HEK293 (cell line): ENCODE measurements at regions not wholly inside any gene's neighbourhood (a gene's known extent, or its start where the extent isn't known, plus 50 kb on each side); places are given as distances from the start of the nearest gene placed in this dataset.

Experiments
- CTCF ChIA-PET: fragments of 350-600 bp; formaldehyde crosslinking; extraction: SDS; loops from one replicate; lab custom pipeline; 2021; ENCODE audit warnings: antibody characterized with exemption; lab: Yijun Ruan, JAX
- POLR2A ChIA-PET: fragments of 300-600 bp; formaldehyde crosslinking; extraction: SDS; loops from one replicate; lab custom pipeline; 2020; ENCODE audit warnings: antibody characterized with exemption, inconsistent platforms; lab: Yijun Ruan, JAX
- H3K27ac ChIP-seq: fragments of 200-500 bp; sonication (Bioruptor generic); 2 replicates; pipeline ENCODE4 v1.5.1; 2014; ENCODE audit warnings: low read depth, low read length, control low read depth, inconsistent platforms; ENCODE audit errors: extremely low read depth
- H3K36me3 ChIP-seq, 2 experiments: fragments of 200-500 bp in 1 of 2; sonication (Bioruptor generic) in 1 of 2; 1 replicate in 1 of 2; 2 replicates in 1 of 2; pipeline ENCODE4 v1.5.1; 2014 to 2017; ENCODE audit warnings: inconsistent platforms in 2 of 2, low read length in 2 of 2; ENCODE audit not compliant: control insufficient read depth in 2 of 2, insufficient read depth in 1 of 2
- H3K4me1 ChIP-seq: fragments of 200-500 bp; sonication (Bioruptor generic); 2 replicates; pipeline ENCODE4 v1.5.1; 2014; ENCODE audit warnings: mild to moderate bottlenecking, low read length, inconsistent platforms; ENCODE audit not compliant: control insufficient read depth, insufficient read depth
- H3K4me3 ChIP-seq: 2 replicates; pipeline ENCODE4 v1.5.1; 2011; ENCODE audit warnings: low read depth, mild to moderate bottlenecking, control low read depth, low read length, moderate library complexity
- H3K9me3 ChIP-seq: fragments of 200-500 bp; sonication (Bioruptor generic); 2 replicates; pipeline ENCODE4 v1.5.1; 2014; ENCODE audit warnings: low read depth, low read length, inconsistent platforms; ENCODE audit not compliant: control insufficient read depth, insufficient read depth
- HOXD13 ChIP-seq: sonication (generic); formaldehyde crosslinking; IDR thresholded peaks from 2 replicates; pipeline ENCODE4 v1.8.0; 2022; ENCODE audit warnings: missing genetic modification reagents, borderline replicate concordance
- RBAK ChIP-seq: fragments of 450-650 bp; formaldehyde crosslinking; IDR thresholded peaks from 2 replicates; pipeline ENCODE4 v1.5.1; 2016; ENCODE audit warnings: missing biosample characterization, missing genetic modification characterization
- SETDB1 ChIP-seq: IDR thresholded peaks from one replicate; pipeline ENCODE4 v1.6.1; 2017; ENCODE audit warnings: mild to moderate bottlenecking, low read length, moderate library complexity, mixed read lengths; ENCODE audit not compliant: insufficient read length
- SP3 ChIP-seq: fragments of 450-650 bp; formaldehyde crosslinking; IDR thresholded peaks from 2 replicates; pipeline ENCODE4 v1.5.1; 2016; ENCODE audit warnings: missing biosample characterization, missing genetic modification characterization
- ZNF140 ChIP-seq: fragments of 450-650 bp; formaldehyde crosslinking; IDR thresholded peaks from 2 replicates; pipeline ENCODE4 v1.5.1; 2016; ENCODE audit warnings: missing biosample characterization, missing genetic modification characterization
- ZNF175 ChIP-seq: fragments of 450-650 bp; formaldehyde crosslinking; IDR thresholded peaks from 2 replicates; pipeline ENCODE4 v1.5.1; 2016; ENCODE audit warnings: missing biosample characterization, missing genetic modification characterization
- ZNF324 ChIP-seq: fragments of 450-650 bp; formaldehyde crosslinking; IDR thresholded peaks from 2 replicates; pipeline ENCODE4 v1.5.1; 2016; ENCODE audit warnings: missing biosample characterization, missing genetic modification characterization
- ZNF37A ChIP-seq: fragments of 450-650 bp; IDR thresholded peaks from 2 replicates; pipeline ENCODE4 v1.5.1; 2018; ENCODE audit warnings: missing biosample characterization, missing genetic modification characterization
- ZNF585B ChIP-seq: fragments of 450-650 bp; formaldehyde crosslinking; IDR thresholded peaks from 2 replicates; pipeline ENCODE4 v1.5.1; 2016; ENCODE audit warnings: missing biosample characterization, missing genetic modification characterization
- ZNF626 ChIP-seq: fragments of 450-650 bp; sonication (Bioruptor Pico); formaldehyde crosslinking; IDR thresholded peaks from 2 replicates; pipeline ENCODE4 v1.5.1; 2018; ENCODE audit warnings: missing biosample characterization, missing genetic modification characterization, inconsistent platforms
- ZNF660 ChIP-seq: fragments of 450-650 bp; IDR thresholded peaks from 2 replicates; pipeline ENCODE4 v1.5.1; 2018; ENCODE audit warnings: missing biosample characterization, mild to moderate bottlenecking, missing genetic modification characterization
- ZNF677 ChIP-seq: fragments of 450-650 bp; IDR thresholded peaks from 2 replicates; pipeline ENCODE4 v1.5.0; 2018; ENCODE audit warnings: missing biosample characterization, mild to moderate bottlenecking, missing genetic modification characterization, moderate library complexity
- ZNF747 ChIP-seq: fragments of 450-650 bp; formaldehyde crosslinking; IDR thresholded peaks from 2 replicates; pipeline ENCODE4 v1.5.1; 2016; ENCODE audit warnings: missing biosample characterization, missing genetic modification characterization
- TF ChIP-seq, protein P1 (sequence below): fragments of 450-650 bp; formaldehyde crosslinking; IDR thresholded peaks from 2 replicates; pipeline ENCODE4; 2016; ENCODE audit warnings: missing biosample characterization, missing genetic modification characterization
- TF ChIP-seq, protein P2 (sequence below): fragments of 450-650 bp; formaldehyde crosslinking; IDR thresholded peaks from 2 replicates; pipeline ENCODE4 v1.5.1; 2016; ENCODE audit warnings: missing biosample characterization, missing genetic modification characterization
- TF ChIP-seq, protein P3 (sequence below): fragments of 450-650 bp; formaldehyde crosslinking; IDR thresholded peaks from 2 replicates; pipeline ENCODE4 v1.5.1; 2016; ENCODE audit warnings: missing biosample characterization, missing genetic modification characterization
- TF ChIP-seq, protein P4 (sequence below): fragments of 450-650 bp; formaldehyde crosslinking; IDR thresholded peaks from 2 replicates; pipeline ENCODE4 v1.5.1; 2016; ENCODE audit warnings: missing biosample characterization, missing genetic modification characterization, borderline replicate concordance

DNA sequence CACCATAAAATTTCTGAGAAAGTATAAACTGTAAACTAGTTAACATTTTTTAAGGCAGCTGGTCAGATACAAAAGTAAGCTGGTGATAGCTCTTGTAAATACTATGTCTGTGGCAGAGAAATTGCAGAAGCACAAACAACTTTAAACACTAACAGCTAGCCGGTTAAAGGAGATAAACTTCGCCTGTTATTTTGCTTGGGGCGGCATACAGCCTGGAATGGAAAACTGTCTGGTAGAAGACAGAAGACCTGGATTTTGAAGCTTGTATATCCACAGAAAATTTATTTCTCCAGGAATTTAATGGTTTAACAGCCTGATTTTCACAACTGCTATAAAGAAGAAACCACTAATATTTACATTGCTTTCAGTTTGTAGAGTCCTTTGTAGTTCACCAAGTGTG lies 65.3 kb upstream of the FIBIN start (continued):
- TF ChIP-seq RBAK: no peak
- TF ChIP-seq ZNF175 (tag by site-specific recombination): no peak
- TF ChIP-seq, protein P1, sequence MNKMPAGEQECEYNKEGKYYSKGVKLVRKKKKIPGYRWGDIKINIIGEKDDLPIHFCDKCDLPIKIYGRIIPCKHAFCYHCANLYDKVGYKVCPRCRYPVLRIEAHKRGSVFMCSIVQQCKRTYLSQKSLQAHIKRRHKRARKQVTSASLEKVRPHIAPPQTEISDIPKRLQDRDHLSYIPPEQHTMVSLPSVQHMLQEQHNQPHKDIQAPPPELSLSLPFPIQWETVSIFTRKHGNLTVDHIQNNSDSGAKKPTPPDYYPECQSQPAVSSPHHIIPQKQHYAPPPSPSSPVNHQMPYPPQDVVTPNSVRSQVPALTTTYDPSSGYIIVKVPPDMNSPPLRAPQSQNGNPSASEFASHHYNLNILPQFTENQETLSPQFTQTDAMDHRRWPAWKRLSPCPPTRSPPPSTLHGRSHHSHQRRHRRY (tag by site-specific recombination): no peak
- TF ChIP-seq ZNF660 (tag by site-specific recombination): no peak

DNA sequence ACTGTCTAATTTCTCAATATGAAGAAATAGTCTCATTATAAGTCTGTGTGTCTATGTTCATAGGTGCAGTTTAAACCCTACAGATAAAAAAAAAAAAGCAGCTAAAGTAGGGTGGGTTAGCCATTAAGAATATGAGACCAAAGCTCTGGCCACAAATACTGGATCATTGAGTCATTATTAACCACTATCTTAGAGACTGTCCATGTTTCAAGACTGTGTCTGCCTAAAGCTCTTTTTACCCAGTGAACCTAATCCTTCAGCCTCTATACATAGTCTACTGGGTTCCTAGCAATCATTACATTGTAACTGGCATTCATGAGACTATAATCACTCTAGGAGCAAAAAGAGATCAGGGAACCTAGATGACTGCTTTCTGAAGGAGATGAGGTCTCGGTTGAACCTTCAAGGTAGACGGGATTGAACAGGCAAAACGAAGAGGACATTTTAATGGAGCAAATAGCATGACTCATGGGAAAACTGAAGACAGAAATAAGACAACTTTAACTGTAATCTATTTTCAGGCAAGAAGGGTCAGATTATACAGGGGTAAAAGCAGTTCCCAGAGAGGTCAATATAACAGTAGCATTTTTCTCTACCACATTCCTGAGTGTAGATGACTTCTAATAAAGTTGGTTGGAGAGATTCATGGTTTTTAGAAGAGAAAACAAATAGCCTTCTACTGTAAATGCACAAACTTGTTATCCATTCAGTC lies 64.0 kb upstream of the FIBIN start:
- CTCF ChIA-PET: no interaction called here
- H3K27ac ChIP-seq: no peak overlapping the region
- no peaks in the 10 kb centered on the region for H3K36me3 ChIP-seq
- POLR2A ChIA-PET: no interaction called here
- no peaks in the 10 kb centered on the region for H3K4me1 ChIP-seq
- H3K9me3 ChIP-seq: no peaks in the 10 kb centered on the region
- no peak for TF ChIP-seq SP3 (tag by site-specific recombination)
- no peak overlapping the region for H3K4me3 ChIP-seq

DNA sequence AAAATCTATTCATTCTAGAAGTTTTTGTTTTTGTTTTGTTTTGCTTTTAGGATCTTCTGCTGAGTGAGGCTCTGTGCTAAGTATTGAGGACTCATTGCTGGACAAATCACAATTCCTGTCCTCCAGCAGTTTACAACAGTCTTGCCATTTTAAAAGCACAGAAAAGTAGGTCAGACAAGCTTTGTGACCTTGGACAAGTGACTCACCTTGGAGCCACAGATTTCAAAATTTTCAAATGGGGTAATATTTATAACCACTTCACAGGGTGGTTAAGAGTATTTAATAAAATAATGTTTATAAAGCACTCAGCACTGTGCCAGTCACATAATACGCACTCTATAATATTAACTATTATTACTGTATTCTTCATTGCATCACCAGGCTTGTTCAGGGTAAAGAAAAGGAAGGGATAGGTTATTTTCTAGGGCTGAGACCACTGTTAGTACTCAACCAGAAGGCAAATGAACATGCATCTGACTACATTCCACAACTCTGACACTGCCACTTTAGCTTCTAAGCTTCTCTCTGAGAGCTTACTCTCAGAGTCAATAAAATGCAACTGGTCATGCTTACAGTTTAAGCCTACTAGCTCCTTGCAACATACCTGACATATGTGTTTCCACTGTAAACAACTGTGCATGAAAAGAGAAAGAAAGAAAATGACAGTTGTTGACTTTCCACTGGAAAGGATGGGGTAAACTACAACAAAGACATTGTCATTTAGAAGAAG lies 63.2 kb upstream of the FIBIN start:
- TF ChIP-seq HOXD13 (CRISPR knock-in tag) (no peak), ZNF677 (tag by site-specific recombination) (no peak), SETDB1 (no peak), ZNF324 (no peak), ZNF747 (tag by site-specific recombination) (no peak), ZNF37A (no peak)
- TF ChIP-seq, protein P2, sequence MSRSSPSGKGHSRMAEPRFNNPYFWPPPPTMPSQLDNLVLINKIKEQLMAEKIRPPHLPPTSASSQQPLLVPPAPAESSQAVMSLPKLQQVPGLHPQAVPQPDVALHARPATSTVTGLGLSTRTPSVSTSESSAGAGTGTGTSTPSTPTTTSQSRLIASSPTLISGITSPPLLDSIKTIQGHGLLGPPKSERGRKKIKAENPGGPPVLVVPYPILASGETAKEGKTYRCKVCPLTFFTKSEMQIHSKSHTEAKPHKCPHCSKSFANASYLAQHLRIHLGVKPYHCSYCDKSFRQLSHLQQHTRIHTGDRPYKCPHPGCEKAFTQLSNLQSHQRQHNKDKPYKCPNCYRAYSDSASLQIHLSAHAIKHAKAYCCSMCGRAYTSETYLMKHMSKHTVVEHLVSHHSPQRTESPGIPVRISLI (tag by site-specific recombination): no peak
- POLR2A ChIA-PET: no interaction called here
- Histone ChIP-seq H3K9me3 (no peaks in the 10 kb centered on the region), H3K36me3 (no peaks in the 10 kb centered on the region), H3K4me1 (no peaks in the 10 kb centered on the region), H3K27ac (no peak overlapping the region), H3K4me3 (no peak overlapping the region)
- CTCF ChIA-PET: interaction anchor here (0.5 kb wide), 1 partner anchor 191 kb away, joined by 3 read pairs; no protein-coding TSS in a partner anchor

DNA sequence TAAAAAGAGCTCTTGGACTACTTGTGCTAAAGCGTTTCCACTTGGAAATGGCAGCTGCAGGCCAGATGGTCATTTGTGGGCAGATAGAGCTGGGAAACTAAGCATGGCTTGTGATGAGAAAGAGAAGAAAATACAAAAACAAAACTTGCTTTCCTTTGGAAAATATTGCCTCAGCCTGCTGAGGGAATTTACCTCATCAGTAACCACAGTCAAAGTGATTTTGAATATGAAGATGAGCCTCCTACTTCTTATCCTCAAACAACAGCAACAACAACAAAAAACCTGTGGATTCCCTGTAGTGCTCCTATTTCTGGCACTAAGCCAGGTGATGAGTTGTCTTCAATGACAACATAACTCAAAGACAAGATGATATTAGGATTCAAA lies 62.7 kb upstream of the FIBIN start:
- Histone ChIP-seq H3K4me3 (no peak overlapping the region), H3K36me3 (no peaks in the 10 kb centered on the region), H3K27ac (no peak overlapping the region), H3K4me1 (no peaks in the 10 kb centered on the region), H3K9me3 (no peaks in the 10 kb centered on the region)
- CTCF ChIA-PET: interaction anchor here (0.5 kb wide), 1 partner anchor 191 kb away, joined by 3 read pairs; no protein-coding TSS in a partner anchor
- POLR2A ChIA-PET: no interaction called here
- TF ChIP-seq, protein P3, sequence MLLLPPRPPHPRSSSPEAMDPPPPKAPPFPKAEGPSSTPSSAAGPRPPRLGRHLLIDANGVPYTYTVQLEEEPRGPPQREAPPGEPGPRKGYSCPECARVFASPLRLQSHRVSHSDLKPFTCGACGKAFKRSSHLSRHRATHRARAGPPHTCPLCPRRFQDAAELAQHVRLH (tag by site-specific recombination): no peak
- TF ChIP-seq ZNF140 (tag by site-specific recombination) (no peak), ZNF626 (no peak), ZNF585B (tag by site-specific recombination) (no peak)
- TF ChIP-seq, protein P4, sequence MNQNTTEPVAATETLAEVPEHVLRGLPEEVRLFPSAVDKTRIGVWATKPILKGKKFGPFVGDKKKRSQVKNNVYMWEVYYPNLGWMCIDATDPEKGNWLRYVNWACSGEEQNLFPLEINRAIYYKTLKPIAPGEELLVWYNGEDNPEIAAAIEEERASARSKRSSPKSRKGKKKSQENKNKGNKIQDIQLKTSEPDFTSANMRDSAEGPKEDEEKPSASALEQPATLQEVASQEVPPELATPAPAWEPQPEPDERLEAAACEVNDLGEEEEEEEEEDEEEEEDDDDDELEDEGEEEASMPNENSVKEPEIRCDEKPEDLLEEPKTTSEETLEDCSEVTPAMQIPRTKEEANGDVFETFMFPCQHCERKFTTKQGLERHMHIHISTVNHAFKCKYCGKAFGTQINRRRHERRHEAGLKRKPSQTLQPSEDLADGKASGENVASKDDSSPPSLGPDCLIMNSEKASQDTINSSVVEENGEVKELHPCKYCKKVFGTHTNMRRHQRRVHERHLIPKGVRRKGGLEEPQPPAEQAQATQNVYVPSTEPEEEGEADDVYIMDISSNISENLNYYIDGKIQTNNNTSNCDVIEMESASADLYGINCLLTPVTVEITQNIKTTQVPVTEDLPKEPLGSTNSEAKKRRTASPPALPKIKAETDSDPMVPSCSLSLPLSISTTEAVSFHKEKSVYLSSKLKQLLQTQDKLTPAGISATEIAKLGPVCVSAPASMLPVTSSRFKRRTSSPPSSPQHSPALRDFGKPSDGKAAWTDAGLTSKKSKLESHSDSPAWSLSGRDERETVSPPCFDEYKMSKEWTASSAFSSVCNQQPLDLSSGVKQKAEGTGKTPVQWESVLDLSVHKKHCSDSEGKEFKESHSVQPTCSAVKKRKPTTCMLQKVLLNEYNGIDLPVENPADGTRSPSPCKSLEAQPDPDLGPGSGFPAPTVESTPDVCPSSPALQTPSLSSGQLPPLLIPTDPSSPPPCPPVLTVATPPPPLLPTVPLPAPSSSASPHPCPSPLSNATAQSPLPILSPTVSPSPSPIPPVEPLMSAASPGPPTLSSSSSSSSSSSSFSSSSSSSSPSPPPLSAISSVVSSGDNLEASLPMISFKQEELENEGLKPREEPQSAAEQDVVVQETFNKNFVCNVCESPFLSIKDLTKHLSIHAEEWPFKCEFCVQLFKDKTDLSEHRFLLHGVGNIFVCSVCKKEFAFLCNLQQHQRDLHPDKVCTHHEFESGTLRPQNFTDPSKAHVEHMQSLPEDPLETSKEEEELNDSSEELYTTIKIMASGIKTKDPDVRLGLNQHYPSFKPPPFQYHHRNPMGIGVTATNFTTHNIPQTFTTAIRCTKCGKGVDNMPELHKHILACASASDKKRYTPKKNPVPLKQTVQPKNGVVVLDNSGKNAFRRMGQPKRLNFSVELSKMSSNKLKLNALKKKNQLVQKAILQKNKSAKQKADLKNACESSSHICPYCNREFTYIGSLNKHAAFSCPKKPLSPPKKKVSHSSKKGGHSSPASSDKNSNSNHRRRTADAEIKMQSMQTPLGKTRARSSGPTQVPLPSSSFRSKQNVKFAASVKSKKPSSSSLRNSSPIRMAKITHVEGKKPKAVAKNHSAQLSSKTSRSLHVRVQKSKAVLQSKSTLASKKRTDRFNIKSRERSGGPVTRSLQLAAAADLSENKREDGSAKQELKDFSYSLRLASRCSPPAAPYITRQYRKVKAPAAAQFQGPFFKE (tag by site-specific recombination): no peak
